ENCODE measurements at regions not wholly inside any gene's neighbourhood (a gene's known extent, or its start where the extent isn't known, plus 50 kb on each side); places are given as distances from the start of the nearest gene placed in this dataset.
"Not testable (repeated sequence)": the region's sequence is repeated elsewhere in the genome, so short reads cannot be mapped to it uniquely, and the experiment has no call there.

- in situ Hi-C loops (cut with HindIII; ENCODE audit: low pct_unique_long_range_greater_than_20kb, low sequenced_read_pairs) (no loop called here), intact Hi-C loops (cut with micrococcal nuclease; ENCODE audit: unreplicated experiment) (no loop called here)
- ATAC-seq, result no peak
- TF ChIP-seq TCF7L2 (IDR thresholded peaks at IDR 0.05; ENCODE audit: low read depth, low read length) (no peak), POLR2AphosphoS5 (IDR thresholded peaks at IDR 0.05; ENCODE audit: low read depth, low read length) (no peak), SIN3A (IDR thresholded peaks at IDR 0.05; ENCODE audit: borderline replicate concordance, insufficient read depth, low read depth, low read length) (no peak), REST (IDR thresholded peaks at IDR 0.05; ENCODE audit: insufficient read depth in 1 of 2, low read depth in 2 of 2, low read length in 1 of 2) (no peak)
- TF ChIP-seq, protein P1, sequence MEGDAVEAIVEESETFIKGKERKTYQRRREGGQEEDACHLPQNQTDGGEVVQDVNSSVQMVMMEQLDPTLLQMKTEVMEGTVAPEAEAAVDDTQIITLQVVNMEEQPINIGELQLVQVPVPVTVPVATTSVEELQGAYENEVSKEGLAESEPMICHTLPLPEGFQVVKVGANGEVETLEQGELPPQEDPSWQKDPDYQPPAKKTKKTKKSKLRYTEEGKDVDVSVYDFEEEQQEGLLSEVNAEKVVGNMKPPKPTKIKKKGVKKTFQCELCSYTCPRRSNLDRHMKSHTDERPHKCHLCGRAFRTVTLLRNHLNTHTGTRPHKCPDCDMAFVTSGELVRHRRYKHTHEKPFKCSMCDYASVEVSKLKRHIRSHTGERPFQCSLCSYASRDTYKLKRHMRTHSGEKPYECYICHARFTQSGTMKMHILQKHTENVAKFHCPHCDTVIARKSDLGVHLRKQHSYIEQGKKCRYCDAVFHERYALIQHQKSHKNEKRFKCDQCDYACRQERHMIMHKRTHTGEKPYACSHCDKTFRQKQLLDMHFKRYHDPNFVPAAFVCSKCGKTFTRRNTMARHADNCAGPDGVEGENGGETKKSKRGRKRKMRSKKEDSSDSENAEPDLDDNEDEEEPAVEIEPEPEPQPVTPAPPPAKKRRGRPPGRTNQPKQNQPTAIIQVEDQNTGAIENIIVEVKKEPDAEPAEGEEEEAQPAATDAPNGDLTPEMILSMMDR (IDR thresholded peaks at IDR 0.05), result no peak
- Histone ChIP-seq H3K9me3 (ENCODE audit: control insufficient read depth, insufficient read depth, low read depth, low read length) (no peaks in the 10 kb centered on the region), H3K4me3 (ENCODE audit: low read depth in 2 of 2, low read length in 2 of 2) (no peak overlapping the region), H3K4me1 (ENCODE audit: control insufficient read depth, insufficient read depth, low read length) (no peaks in the 10 kb centered on the region), H3K27ac (ENCODE audit: low read length) (no peak overlapping the region), H3K36me3 (ENCODE audit: control insufficient read depth, insufficient read depth, low read length) (no peaks in the 10 kb centered on the region), H3K27me3 (ENCODE audit: control insufficient read depth, insufficient read depth, low read length) (no peaks in the 10 kb centered on the region)
- CTCF ChIA-PET, result no interaction called here
- no TSS peak for BruUV-seq (replicated peaks)
- DNase-seq (ENCODE audit: low read depth, low spot score), result no peak
- POLR2A ChIA-PET, result no interaction called here
Measured at GRCh38 chr21:27033471-27033870, 66.6 kb upstream of the ADAMTS5 start.

DNA sequence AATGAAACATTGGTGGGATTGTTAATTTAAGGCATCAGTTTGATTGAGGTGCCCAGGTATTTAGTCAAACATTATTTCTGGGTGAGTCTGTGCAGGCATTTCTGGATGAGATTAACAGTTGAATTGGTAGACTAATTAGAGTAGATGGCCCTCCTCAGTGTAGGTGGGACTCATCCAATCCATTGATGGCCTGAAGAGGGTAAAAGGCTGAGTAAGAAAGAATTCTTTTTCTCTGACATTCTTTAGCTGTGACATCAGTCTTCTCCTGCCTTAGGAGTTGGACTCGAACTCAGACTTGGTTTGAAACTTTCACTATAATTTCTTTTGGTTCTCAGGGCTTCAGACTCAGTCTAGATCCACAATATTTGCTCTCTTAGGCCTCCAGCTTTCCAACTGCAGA, 59.6 kb upstream of the ADAMTS5 start:
- POLR2A ChIA-PET, result no interaction called here
- no TSS peak for BruUV-seq (replicated peaks)
- in situ Hi-C loops (cut with HindIII; ENCODE audit: low pct_unique_long_range_greater_than_20kb, low sequenced_read_pairs), result no loop called here
- Histone ChIP-seq H3K36me3 (ENCODE audit: control insufficient read depth, insufficient read depth, low read length) (no peaks in the 10 kb centered on the region), H3K9me3 (ENCODE audit: control insufficient read depth, insufficient read depth, low read depth, low read length) (no peaks in the 10 kb centered on the region), H3K4me1 (ENCODE audit: control insufficient read depth, insufficient read depth, low read length) (no peaks in the 10 kb centered on the region), H3K27ac (ENCODE audit: low read length) (no peak overlapping the region), H3K4me3 (ENCODE audit: low read depth in 2 of 2, low read length in 2 of 2) (no peak overlapping the region), H3K27me3 (ENCODE audit: control insufficient read depth, insufficient read depth, low read length) (no peaks in the 10 kb centered on the region)
- TF ChIP-seq, protein P1 (IDR thresholded peaks at IDR 0.05), result no peak
- TF ChIP-seq TCF7L2 (IDR thresholded peaks at IDR 0.05; ENCODE audit: low read depth, low read length) (no peak), SIN3A (IDR thresholded peaks at IDR 0.05; ENCODE audit: borderline replicate concordance, insufficient read depth, low read depth, low read length) (no peak), POLR2AphosphoS5 (IDR thresholded peaks at IDR 0.05; ENCODE audit: low read depth, low read length) (no peak), REST (IDR thresholded peaks at IDR 0.05; ENCODE audit: insufficient read depth in 1 of 2, low read depth in 2 of 2, low read length in 1 of 2) (no peak)
- CTCF ChIA-PET, result no interaction called here
- intact Hi-C loops (cut with micrococcal nuclease; ENCODE audit: unreplicated experiment), result no loop called here
- no peak for ATAC-seq
- no peak for DNase-seq (ENCODE audit: low read depth, low spot score)

GRCh38 chr21:27025708-27026107, 58.8 kb upstream of the ADAMTS5 start:
- H3K36me3 ChIP-seq (ENCODE audit: control insufficient read depth, insufficient read depth, low read length); H3K9me3 ChIP-seq (ENCODE audit: control insufficient read depth, insufficient read depth, low read depth, low read length); in situ Hi-C loops (cut with HindIII; ENCODE audit: low pct_unique_long_range_greater_than_20kb, low sequenced_read_pairs); intact Hi-C loops (cut with micrococcal nuclease; ENCODE audit: unreplicated experiment); H3K27me3 ChIP-seq (ENCODE audit: control insufficient read depth, insufficient read depth, low read length); H3K4me3 ChIP-seq (ENCODE audit: low read depth in 2 of 2, low read length in 2 of 2); ATAC-seq; BruUV-seq (replicated peaks); POLR2A ChIA-PET; H3K27ac ChIP-seq (ENCODE audit: low read length); DNase-seq (ENCODE audit: low read depth, low spot score); CTCF ChIA-PET; H3K4me1 ChIP-seq (ENCODE audit: control insufficient read depth, insufficient read depth, low read length): not testable (repeated sequence)
